CD4-positive, alpha-beta T cell treated with Interleukin-12 subunit alpha and Interleukin-12 subunit beta, for 1 hour (primary cell): ENCODE measurements at regions not wholly inside any gene's neighbourhood (a gene's known extent, or its start where the extent isn't known, plus 50 kb on each side); places are given as distances from the start of the nearest gene placed in this dataset.

ENCODE experiments used
- DNase-seq: peaks from one replicate; pipeline ENCODE4 v3.0.0-alpha.2; 2020

DNA sequence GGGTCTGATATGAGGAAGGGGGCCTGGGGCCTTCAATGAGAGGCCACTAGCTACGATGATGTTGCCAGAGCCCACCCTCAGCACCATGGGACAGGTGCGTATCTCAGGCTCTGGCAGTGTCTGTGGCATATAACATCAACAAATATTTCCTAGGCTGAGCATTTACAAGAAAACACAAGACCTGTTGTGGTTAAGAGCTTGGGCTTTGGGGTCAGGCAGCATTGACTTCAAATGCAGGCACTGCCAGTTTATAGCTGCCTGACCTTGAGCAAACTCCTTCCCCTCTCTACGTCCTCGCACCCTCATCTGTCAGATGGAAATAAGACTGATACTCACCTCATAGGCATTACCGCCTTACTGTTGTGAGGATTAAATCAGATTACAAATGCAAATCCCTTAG, 156.0 kb downstream of the KATNAL1 start:
- no peak for DNase-seq

DNA sequence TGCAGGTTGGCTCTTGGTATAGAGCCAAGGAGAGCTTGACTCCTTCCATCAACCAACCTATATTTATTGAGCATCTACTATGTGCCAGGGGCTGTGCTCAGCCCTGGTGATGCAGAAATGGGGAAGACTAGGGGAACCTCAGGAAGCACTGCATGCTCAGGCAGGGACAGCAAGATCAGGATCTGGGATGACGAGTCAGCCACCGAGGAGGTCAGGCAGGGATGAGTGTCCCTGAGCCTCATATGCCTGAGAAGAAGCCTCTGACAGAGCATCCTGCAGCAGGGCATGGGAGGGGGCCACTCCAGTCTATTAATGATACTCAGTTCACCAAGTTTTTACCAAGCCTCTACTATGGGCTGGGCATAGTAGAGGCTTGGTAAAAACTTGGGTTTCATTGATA, 158.1 kb downstream of the KATNAL1 start:
- no peak for DNase-seq

DNA sequence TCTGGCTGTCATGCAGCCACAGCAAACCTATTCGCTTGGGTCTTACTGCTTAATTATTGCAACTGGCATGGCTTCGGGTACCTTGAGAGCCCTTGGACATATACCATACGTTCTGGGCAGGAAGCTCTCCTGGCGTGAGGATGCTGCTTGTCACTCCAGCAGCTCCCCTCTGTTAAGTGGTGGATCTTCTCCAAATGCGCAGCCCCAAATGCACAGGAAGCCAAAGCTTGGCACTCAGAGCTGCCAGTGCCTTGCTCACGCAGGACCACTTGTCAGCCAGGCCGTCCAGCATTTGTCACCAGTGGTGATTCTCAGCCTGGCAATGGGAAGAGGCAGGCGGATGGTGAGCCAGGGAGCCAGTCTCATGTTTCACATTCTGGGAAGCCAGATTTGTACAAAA, 158.6 kb downstream of the KATNAL1 start:
- no peak for DNase-seq

DNA sequence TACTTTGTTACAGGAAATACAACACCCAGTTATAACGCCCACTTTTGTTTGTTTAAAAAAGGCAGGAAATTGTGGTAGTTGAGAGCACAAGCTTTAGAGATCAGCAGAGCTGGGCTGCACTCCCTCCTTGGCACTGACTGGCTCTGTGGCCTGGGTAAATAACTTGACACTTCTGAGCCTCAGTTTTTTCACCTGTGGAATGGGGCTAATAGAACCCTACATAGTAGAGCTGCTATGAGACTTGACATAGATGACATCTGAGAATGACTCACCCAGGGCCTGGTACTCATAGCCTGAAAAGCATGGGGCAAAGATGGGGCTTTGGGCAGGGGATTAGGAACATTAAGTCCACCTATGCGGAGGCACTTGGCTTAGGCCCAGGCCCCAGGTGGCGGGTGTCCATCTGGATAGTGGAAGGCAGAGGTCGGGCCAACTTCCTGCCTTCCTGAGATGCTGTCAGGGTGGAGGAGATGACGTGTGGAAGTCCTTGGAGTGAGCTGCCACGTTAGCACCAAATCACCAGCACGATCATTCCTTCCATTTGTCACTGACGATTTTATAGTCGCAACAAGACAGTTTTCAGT, 159.1 kb downstream of the KATNAL1 start:
- DNase-seq, result peak; percentile 77

DNA sequence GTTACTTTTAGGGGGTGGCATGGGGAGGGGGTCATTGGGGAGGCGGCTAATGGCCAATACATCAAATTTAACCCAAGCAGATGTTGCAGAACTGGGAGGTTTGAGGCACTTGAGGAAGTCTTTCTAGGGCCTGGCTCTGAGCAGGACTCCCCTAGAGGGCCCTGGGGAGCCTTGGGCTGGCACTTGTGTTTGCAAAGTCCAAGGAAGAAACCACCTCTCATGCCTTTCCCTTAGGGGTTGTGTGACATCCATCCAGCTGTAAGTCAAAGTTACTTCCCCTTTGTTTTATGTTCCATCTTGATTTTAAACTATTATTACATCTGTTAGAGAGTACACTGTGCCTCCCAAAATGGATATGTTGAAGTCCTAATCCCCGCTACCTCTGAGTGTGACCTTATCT, 159.9 kb downstream of the KATNAL1 start:
- DNase-seq, result no peak

DNA sequence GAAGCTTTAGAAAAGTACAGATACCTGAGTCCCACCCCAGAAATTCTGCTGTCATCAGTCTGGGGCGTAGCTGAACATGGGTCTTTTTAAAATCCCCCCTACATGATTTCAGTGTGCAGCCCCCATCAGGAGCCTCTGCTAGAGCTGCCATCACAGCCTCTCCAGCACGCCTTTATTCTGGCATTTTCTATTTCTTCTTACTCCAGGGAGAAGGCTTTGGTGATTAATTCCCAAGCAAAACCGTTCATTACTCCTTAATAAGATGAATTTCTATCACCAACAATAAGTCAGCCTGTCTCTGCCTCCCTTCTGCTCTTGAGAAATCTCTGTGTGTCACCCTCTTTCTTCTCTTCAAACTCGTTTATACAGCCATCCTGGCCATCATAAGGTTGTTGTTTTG, 160.3 kb downstream of the KATNAL1 start:
- no peak for DNase-seq

DNA sequence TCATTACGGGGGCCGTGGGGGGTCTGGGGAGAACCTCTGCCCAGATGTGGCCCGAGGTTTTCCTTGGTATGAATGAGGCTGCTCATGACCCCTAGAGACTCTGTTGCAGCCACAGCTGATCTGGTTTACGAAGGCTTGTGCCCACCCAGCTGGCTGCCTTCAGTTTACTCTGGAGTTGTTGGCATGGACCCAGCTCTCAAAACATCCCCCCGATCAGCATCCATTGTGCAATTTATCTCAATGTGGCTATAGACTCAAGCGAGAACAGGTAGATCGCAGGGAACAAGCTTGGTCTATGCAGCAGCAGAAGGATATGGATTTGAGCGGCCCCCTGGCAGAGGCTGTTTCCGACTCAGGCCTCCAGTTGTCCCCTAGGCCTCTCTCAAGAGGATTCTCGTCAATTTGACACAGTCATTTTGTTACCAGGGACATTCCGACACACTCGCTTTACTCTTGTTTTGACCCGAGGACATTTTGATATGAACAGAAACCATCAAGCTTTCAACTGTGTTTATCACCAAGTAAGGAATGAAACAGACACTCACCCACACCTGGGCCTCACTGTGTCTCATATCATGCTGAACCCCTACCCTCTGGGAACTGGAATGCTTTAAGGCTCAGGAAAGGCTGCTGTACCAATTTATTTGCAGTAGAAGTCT, 161.5 kb downstream of the KATNAL1 start:
- no peak for DNase-seq

DNA sequence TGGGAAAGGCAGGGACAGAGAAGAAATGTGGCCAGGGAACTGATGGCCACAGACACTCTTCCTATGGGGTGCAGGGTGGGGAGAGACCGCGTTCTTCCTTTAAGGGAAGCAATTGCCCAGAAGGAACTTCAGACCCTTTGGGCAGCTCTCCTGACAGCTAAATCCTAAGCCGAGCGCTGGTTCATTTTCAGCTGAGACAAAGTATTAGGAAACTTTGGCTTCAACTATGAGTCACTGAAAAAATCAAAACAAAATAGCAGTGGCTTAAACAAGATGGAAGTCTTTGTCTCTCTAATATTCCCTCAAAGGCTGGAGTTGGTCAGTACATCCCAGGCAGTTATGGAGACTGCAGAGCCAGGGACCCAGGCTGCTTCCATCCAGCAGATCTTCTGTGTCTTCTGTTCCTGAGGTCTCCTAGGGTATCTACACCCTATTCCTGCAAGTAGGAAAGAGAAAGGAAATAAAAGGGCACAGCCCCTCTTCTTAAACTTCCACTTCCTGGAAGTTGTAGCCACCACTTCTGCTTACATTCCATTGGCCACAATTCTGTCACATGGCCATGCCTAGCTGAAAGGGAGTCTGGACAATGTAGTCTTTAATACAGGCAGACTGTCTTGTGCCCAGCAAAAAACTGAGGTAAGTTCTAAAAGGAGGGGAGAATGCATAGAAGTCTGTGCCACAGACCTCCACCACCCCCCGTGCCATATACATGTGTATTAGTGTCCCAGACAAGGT, 163.5 kb downstream of the KATNAL1 start:
- DNase-seq, result no peak

DNA sequence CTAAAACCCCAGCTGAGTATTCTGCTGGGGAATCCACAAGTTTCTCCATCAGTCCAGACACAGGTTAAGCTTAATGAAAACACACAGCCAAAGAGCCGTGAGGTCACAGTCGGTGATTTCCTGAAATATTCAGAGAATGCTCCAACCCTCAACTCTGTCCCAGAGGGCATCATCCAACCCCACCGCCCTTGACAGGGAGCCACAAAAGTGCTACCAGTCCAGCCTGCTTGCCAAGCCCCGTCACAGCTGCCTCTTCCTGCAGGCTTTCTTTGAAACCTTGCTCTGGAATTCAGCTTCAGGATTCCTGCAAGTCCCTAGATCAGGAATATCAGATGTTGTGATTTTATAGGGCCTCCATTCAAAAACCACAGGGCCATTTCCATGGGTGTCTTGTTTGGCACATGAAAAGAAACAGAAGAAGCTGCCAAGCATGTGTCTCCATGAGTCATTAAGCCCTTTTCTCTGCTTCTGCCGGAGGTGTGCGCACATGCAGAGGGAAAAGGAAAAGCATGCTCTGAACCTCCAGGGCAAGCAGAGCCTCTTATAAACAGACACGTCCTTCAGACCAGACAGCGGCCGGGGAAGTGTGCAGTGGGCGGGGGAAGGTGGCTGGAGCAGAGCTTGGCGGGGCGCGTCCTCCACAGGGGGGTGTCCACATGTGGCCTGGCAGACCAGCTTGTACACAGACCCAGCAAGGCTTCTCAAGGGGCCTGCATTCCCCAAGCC, 164.7 kb downstream of the KATNAL1 start:
- peak; percentile 31 for DNase-seq

DNA sequence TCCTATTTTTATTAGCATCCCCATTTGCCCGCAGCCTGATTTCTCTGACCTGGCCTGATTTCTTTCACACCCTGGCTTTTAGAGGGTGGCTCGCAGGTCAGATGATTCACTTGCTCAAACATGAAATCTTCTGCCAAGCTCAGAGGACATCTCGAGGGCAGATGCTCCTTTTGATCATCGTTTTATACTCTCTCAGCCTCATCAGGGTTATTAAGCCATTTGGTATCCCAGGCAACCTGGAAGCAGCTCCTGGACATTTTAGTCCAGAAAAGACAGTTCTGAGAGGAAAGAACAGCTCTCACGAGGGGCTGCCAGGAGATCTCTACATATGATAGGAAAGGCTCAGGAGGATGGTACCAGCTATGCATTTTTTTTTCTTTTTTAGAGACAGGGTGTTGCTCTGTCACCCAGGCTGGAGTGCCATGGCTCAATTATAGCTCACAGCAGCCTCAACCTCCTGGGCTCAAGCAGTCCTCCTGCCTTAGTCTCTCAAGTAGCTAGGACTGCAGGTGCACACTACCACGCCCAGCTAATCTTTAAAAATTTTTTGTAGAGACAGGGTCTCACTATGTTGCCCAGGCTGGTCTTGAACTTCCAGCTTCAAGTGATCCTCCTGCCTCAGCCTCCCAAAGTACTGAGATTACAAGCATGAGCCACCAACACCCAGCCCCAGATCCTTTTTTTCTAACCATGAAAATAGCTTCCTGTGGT, 165.4 kb downstream of the KATNAL1 start:
- no peak for DNase-seq

DNA sequence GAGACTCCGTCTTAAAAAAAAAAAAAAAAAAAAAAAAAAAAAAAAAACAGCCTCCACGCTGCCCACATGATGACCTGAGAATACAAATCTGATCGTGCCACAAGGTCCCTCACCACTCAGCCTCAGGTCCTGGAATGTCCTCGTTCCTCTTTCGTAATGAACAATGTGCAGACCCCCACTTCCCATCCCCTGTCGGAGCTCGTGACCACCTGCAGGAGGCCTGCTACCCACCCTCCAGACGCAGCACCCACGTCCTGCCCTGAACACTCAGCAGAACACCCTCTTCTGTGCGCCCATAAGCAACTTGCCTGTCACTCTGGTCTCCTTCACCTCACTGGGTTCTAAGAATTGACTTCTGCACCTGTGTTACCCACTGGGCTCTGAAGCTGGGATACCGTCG, 166.4 kb downstream of the KATNAL1 start:
- DNase-seq, result no peak

DNA sequence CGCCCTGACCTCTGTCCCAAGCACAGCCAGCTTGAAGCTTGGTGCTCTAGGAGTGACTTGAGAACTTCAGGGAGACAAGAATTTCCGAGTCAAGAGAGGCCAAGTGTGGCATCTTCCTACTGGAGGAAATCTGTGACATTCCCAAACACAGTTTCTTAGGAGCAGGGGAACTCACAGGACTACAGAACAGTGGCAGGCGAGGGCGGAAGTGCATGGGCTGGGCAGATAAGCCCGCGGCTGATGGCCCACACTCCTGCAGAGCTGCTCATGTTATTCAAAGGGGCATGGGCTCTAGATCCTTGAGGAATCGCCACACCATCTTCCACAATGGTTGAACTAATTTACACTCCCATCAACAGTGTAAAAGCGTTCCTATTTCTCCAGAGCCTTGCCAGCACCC, 168.8 kb downstream of the KATNAL1 start:
- no peak for DNase-seq

DNA sequence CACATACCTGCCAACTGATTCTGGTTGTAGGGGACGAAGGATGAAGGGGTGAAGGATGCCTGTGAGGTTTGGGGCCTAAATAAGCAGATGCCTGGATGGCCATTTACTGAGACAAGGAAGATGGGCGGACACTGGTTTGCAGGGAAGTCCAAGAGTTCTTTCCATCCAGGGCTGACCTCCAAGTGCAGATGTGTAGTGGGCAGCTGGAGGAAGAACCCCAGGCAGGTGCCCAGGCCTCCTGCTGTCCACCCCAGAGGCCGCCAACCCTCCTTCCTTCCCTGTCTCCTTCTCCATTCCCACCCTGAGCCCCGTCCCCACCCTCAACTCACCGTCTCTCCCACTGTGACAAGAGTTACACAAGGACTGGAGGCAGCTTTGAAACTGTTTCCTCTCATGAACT, 171.5 kb downstream of the KATNAL1 start:
- DNase-seq, result no peak

DNA sequence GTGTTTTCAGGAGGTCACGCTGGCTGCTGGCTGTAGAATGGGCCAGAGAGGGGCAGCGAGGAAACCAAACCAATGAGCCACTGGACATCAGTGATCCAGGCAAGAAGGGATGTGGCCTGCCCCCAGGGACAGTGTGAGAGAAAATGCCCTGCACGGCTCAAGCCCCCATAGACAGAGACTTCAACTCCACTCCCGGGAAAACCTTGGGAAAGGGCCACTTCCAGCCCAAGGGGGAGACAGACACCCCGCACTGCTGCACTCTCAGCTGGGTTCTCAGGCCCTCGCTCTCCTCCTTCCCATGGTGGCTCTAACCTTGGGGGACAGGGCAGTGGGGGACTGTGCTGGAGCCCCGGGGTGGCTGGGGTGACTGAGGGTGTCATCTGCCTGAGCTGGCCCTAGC, 172.0 kb downstream of the KATNAL1 start:
- DNase-seq, result no peak

DNA sequence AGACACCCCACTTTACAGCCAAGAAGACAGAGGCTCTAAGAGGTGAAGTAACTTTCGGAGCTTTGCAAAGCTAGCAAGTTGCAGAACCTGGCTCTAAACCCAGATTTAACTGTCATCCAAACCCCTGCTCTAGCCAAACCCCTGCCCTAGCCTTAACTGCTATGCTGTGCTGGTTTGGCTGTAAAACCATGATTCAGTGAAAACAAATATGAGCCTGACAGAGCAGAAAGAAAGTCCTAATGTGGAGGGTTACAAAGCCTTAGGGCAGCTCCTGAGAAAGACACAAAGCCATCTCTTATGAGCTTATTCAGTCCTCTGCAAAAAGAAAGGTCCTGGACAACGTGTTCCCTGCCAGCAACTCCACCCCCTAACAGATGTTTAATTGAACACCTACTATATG, 172.8 kb downstream of the KATNAL1 start:
- no peak for DNase-seq

DNA sequence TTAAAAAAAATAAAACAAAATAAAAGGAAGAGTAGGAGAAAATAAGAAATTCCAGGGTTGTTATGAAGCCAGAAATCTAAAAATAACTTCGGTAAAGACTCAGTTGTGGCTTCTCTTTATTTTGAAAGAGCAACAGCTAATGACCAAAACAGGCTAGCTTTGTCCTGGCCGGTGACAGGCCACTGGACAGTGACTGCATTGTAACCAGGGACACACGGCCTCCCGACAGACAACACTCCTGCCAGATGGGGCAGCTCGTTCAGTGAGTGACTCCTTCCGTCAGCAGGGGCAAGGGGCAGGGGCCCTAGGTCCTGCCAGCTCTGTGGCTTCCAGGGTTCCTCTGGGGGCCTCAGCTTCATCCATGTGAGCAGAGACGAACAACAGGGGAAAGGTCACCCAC, 173.4 kb downstream of the KATNAL1 start:
- no peak for DNase-seq

DNA sequence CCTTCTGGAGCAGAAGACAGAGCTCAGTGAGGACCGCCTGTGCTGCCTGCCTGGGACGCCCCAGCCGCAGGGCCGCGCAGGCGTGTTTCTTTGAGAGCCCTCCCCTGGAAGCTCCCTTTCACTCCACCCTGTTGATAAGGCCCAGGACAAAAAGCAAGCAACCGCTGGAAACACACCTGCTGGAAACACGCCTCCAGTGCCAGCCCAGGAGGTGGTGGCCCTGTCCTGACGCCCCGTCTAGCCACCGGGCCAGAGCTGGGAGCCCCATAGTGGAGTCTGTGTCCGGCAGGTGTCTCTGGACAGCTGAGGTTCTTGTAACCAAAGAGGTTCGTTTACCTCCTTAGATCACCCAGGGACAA, 173.8 kb downstream of the KATNAL1 start:
- DNase-seq, result no peak

DNA sequence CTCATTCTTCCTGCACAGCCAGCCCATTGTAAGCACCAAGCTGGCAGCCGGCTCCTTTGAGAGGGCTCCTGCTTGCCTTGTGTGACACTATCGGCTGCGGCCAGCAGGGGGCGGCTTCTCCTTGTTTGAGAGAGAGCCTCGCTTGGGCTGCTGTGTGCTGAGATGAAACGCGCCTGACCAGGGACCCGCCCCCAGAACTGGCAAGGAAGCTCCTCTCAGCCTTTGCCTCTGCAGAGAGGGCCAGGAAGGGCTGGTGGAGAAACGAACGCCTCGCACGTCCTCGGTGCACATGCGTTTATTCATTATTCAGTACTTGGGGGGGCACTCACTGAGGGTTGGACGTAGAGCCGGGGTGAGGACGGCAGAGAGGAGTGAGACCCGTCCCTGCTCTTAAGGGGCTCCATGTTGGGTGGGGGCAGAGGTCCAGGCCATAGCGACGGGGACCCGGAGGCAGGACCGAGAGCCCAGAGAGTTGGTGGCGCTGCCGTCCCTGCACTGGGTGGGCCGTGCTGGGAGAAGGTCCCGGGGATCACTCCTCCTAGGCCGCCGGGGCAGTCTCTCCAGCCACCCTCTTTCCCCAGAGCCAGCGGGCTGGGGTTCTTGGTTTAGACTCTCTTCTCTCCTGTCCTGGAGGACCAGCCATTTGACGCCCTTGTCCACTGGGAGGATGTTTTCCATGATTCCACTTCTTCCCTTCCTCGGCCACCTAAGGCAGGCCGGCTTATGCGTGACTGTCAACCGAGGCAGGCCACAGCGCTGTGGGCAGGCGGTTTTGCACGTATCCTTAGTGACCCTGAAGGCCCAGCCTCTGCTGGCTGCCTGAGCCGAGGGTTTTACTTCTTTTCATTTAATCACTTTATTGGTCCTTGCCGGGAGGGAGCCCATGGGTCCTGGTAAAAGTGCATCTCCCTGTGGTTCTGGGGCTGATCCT, 174.5 kb downstream of the KATNAL1 start:
- DNase-seq, result peak; percentile 94

DNA sequence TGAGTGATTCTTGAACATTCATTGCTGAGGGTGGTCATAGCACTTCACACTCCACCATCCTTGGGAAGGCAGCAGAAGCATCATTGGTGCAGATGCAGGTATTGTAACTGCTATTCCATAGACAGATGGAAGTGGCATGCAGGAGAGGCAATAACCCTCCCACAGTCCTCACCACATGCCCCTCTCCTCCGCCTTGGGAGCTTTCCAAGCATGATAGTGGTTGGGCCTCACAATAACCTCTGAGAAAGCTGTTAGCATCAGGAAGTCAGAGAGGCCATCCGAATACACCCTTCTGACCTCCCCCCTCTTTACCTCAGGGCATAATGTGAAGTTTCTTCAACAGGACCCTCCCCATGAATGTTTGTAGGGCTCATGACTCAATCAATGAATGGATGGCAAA, 177.9 kb downstream of the KATNAL1 start:
- DNase-seq, result no peak

DNA sequence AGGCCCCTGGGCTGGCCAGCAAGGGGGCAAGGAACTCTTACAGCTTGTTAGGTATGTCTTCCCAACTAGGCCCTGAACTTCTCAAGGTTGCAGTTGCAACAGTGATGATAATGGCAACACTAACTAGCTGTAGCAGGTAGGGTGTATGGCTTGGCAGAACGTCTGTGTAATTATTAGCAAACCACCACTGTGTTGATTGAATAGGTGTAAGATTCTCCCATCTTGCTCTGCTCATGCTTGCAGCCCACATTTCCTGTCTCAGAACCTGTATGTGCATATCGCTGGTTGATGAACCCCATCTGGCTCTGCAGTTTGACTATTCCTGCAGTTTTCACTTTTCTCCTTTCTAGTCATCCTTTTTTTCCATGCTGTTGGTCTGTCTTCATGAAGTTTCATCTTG, 178.8 kb downstream of the KATNAL1 start:
- DNase-seq, result no peak

DNA sequence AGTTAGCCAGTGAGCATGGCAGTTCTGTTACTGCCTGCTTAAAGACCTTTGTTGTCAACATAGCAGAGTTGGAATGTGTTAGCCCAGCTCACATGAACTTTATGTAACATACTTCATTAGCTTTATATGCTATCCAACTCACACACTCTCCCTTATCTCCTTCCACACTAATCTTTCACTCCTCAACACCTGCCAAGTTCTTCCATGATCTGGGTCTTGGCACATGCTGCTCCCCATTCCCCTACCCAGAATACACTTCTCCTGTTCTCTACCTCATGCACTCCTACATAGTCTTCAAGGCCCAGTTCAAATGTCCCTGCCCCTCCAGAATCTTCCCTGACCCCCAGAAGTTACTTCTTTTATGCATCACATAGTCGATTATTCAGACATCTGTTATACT, 179.3 kb downstream of the KATNAL1 start:
- DNase-seq, result no peak

DNA sequence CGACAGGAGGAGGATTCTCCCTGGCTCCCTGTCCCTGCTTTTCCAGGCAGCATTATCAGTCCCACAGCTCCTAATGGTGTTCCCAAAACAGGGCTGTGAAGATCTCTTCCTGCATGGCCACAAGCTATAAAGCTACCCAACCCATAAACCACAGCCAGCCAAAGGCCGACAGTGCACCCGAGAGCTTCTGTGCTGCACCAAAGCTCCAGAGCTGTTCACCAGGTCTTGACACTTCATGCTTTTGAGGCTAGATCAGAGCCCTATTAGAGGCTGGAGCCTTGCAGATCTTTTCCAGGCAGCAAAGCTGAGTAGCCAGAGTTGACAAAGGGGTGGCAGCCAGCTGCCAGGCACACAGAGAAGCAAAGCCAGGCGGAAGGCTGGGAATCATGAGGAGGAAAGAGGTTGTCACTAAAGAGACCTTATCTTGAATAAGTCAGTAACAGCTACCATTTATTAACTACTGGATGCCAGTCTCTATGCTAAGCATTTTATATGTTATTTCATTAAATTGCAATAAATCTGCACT, 180.4 kb downstream of the KATNAL1 start:
- no peak for DNase-seq
